Hematopoietic multipotent progenitor cell treated with erythropoietin and hydrocortisone succinate and interleukin-3 and kit ligand, for 6 days (in vitro differentiated cells): ENCODE measurements at regions not wholly inside any gene's neighbourhood (a gene's known extent, or its start where the extent isn't known, plus 50 kb on each side); places are given as distances from the start of the nearest gene placed in this dataset.
A peak's percentile ranks its signal among the peaks of the same experiment; 100 is the strongest.

ENCODE experiments used
- DNase-seq: peaks from one replicate; pipeline ENCODE4 v3.0.0-alpha.2; 2015

DNA sequence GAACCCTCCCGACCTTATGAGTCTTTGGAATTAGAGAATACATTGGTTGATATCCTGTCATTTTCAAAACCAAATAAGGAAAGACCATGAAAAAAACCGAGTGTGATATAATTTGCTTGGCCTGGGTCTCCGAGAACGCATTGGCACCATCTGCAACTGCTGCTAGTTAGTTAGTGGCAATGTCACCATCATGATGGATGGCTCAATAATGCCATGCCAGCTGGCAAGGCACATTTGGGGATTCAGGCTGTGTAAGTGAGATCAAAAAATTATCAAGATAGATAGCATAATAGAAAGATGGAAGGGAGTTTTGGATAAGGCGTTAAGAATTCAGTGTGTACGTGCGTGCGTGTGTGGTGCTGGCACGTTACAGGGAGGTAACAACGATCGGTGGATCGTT is 134.7 kb upstream of the TCERG1L start:
- no peak for DNase-seq

DNA sequence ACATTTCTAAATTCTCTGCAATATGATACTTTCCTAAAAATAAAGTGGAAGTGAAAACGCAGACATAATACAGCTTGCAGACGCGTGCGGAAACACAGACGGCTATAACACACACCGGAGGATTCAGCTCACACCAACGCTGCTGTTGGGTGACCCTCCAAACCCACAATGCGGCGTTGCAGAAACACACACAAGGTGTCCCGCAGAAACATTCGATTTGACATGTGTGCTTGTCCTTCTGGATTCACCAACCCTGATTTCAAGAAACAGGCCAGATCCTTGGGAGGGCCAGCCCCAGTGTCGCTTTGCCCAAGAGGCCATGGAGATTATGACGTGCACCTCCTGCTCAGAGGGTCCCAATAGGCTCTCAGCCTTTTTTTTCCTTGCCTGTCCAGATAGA is 136.7 kb upstream of the TCERG1L start:
- no peak for DNase-seq

DNA sequence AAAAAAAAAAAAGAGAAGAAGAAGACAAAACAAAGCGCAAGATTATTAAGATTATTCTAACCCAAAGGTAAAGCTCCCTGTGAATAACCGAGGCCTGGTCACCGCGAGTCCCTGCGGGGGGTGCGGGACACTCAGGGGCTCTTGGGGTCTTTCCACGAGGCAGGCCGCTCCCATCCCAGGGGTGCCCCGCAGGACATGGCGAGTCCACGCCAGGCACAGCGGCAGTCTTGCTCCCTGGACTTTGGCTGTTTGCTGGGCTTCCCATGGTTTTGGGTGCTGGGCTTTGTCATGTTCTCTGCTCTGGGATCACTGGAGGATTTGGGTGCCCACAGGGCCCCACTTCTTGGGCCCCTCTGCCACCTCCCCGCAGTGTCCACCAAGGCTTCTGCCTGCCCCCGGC is 137.4 kb upstream of the TCERG1L start:
- DNase-seq, result no peak

DNA sequence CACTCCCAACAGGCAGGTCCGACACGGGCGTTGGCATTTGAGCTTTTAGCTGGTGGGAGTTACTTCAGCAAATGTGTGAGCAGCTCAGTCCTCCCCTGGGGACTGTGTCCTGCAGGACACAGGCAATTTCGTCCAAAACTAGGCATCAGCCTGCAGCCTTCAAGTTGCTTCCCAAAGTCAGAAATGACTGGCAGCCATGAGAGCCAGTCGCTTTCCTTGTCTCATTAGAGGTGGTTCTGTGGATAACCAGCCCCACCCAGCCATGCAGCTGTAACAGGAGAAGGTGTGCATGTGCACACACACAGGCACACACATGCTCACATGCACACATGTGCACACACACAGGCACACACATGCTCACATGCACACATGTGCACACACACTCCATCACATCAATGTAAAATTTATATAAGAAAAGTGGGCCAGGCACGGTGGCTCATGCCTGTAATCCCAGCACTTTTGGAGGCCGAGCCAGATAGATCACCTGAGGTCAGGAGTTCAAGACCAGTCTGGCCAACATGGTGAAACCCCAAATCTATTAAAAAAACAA is 138.8 kb upstream of the TCERG1L start:
- no peak for DNase-seq

DNA sequence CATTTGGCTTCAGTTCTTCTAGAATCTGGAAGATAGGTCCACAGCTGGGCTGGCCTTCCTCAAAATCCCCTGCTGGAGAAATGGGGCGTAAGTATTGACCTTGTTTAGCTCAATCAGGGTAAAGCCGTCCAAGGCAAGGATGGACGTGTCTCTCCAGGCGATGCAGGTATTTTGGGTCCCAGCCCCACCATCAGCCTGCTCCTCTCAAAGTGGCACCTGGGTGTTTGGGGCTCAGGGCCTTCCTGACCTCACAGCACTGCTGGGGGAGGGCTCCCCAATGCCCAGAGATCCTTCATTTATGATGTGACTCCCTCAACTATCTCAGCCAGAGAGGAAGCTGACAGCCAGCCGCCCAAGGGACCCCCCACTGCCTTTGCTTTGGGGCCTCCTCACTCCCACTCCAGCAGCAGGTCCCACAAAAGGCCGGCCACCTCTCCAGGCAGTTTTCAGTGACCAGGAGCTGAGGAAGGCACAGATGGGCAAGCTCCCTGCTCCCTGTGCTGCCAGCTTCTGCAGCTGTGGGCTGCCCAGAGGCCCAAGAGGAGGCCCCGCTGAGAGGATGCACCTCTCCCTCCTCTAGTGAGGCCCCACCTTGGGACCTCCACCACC is 140.0 kb upstream of the TCERG1L start:
- no peak for DNase-seq

DNA sequence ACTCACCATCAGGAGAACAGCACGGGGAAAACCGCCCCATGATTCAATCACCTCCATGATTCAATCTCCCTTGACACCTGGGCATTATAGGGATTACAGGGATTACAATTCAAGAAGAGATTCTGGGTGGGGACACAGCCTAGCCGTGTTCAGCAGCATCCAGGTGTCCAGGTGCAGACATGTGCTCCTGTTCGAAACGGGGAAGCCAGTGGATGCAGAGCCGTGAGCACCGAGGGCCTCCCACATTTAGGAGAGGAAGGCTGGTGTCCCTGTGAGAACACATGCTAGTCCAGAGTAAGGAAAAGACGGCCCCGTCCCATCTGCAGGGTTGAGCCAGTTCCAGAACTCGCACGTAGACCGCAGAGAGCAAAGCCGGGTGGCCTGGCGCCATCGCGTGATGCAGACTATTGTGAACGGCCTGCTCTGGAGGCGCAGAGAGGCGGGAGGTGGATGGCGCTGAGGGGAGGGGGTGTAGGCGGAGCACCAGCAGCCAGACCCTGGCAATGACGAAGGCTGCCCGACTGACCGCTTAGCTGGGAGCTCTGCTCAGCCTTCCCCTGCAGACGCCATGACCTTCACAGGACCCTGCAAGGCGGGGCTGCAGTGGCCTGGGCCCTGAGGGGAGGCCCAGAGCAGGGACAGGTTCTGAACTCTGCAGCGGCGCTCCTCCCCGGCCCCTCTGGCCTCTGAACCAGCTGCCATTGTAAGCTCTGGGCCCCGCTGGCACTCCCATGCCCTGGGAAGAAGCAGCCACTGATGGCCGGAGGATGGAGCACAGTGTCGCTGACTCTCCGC is 141.6 kb upstream of the TCERG1L start:
- DNase-seq, result no peak

DNA sequence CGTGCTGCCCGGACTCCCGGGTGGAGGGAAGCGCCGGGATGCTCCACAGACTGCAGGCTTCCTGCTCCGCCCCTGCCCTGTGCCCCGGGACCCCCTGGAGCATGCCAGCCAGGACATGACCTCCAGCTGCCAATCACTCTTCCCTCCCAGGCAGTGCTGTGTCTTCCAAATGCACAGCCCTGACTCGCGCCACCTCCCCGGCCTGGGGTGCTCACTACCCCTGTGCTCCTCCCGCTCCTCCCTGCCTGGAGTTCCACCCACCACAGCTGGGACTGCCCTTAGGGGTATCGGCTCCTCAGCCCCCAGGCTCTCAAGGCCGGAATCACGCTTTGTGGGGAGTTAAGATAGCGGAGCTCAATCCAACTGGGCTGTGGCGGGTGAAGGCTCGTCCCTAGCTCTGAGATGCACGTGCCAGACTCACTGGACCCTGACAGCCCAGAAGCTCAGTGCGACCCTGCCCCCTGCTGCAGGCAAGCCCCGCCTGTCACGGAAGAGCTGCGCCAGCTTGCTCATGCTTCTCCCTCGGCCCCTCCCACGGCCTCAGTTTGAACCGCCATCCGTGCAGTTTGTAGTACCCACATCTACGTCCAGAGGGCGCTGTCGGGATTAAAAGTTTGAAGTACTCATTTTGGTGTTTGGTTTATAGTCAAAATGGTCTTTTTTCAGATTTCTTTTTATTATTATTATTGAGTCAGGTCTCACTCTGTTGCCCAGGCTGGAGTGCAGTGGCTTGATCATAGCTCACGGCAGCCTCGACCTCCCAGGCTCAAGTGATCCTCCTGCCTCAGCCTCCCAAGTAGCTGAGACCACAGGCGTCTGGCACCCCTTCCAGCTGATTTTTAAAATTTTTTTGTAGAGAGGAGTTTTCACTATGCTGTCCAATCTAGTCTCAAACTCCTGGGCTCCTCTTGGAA is 142.5 kb upstream of the TCERG1L start:
- DNase-seq, result peak; percentile 67

DNA sequence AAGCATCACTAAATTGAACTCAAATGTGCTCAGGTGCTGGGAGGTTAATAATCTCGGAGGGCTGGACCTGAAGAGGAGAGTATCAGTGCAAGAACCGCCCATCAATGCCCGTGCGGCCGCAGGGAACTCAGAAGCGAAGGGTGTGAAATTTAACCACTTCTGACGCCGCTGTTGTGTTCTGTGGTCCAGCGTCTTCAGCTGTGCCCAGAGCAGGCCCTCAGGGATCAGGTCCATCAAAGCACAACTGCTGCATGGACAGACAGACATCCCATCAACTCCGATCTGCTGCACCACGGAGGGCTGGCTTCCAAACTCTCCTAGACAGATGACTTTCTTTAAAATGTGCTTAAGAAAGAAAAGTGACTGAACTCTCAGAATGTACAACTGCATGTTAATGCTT is 144.9 kb upstream of the TCERG1L start:
- no peak for DNase-seq

DNA sequence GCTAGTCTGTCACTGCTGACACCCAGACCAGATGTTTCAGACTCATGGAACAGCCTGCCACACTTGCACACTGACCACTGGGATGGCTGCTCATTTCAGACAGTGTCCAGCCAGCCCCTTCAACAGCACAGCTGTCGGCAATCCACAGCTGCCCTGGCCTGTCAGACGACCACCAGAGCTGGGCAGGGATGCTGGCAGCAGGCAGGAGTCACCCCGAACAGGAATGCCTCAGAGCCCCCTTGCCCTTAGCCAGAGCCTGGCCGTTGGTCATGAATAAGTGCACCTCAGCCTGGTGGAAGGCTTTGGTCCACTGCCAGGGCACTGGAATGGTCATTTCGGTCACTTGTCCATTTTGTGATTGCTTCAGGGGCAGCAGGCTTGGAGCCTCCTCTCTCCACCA is 149.6 kb upstream of the TCERG1L start:
- DNase-seq, result no peak

DNA sequence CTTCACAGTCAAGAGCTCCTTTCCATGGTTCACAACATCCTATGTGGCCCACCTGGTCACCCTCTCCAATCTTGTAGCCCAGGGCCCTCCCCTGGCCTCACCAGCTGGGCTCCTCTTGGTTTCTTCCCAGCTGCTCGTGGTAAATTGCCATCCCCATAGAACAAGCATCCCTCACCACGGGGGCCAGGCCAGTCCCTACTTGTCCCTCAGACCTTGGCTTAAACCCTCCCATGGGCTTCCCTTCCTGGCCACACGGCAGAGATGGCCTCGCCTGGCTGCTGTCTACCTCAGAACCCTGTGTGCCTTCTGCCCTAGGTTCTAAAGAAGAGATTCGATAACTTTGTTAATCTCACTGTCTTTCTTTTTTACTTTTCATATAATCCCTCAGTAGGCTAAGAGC is 153.3 kb upstream of the TCERG1L start:
- no peak for DNase-seq

DNA sequence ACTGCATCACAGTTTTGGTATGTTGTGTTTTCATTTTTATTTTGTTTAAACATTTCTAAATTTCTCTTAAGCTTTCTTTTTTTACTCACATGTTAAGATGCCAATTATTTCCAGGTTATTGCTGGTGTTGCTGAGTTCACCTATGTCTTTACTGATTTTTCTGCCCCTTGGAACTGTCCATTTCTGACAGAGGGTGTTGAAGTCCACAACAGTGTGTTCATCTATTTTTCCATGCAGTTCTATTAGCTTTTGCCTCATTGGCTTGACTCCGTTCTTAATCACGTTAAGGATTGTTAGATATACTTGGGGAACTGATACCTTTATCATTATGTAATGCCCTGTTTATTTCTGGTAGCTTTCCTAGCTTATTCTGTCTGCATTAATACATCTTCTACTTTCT is 158.0 kb upstream of the TCERG1L start:
- DNase-seq, result no peak

DNA sequence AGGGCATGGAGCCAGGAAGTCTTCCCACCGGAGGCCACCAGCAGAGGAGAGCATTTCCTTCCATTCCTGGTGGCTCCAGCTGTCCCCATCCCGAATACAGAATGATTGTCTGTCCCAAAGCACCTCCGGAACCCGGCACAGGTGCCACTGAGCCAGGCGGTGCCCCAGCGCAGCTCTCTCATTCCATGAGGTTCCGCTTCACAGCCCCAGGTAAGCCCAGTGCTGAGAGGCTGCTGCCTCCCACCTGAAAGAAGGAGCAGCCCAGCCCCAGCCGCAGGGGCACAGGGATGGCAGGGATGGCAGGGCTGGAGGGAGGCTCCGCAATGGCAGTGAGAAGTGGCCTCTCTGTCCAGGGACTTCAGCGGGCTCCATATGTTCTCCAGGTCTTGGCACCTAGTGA is 162.1 kb upstream of the TCERG1L start:
- no peak for DNase-seq

DNA sequence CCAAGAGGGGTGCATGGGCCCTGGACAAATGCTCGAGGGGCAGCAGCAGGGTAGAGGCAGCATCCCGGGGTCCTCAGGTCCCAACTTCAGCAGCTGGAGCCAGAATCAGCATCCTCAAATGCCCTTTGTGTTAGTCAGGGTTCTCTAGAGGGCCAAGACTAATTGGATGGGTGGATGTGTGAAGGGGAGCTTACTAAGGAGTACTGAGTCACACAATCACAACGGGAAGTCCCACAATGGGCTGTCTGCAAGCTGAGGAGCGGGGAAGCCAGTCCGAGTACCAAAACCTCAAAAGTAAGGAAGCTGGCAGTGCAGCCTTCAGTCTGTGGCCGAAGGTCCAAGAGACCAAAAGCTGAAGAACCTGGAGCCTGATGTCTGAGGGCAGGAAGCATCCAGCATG is 162.9 kb upstream of the TCERG1L start:
- DNase-seq, result no peak

DNA sequence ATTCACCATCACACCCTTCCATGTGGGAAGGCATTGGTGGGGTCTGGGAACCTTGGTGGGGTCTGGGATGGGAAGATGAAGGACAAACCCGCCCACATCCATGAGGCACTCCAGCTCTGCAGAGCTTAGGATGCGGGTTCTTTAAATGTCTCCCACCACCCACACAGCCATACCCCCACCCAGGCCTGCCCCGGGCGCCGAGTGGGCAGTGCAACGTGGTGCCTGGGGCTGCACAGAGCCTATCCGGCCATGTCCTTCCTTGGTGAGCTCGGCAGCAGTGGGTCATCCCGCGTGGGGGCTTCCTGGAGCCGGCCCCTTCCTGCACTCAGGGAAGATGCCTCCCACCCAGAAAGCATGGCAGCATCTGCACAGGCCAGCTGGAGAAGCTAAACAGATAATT is 163.5 kb upstream of the TCERG1L start:
- no peak for DNase-seq

DNA sequence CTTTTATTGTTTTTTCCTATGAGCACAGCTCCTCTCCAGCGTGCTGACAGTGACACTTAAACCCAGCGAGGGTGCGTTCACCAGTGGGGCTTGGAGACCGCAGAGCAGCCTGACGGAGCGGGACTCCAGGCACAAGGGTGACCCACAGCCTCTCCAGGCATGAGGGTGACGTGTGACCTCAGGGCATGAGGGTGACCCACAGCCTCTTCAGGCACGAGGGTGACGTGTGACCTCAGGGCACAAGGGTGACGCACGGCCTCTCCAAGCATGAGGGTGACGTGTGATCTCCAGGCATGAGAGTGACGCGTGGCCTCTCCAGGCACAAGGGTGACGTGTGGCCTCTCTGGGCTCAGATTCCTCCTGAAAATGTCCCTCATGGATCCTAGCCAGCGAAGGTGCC is 164.3 kb upstream of the TCERG1L start:
- DNase-seq, result no peak

DNA sequence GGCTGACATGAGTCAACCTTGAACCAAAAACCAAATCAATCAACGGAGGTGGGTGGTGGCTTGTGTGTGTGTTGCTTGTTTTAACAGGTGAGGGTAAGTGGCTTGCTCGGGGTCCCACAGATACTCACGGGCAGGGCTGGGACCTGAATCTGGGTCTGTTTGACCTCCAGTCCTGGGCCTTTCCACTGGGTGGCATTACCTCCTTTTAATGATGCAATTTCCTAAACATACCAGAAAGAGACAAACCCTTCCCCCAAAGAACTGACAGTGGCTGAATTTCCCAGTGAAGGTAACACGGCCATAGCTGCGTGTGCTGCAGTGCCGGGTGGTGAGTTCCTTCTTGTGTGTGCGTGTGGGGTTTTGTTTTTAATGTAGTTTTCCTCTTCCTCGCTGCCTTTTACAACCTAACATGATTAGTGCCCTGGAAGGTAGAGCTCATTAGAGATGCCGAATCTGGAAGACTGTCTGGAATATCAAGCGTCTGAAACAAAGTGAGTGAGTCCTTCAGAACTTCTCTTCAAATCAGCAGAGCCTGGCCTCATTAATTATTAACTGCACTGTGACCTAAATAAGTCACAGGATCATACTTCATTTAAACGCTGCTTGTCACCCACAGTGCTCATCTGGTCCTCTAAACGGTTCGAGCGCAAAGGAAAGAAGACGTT is 166.1 kb upstream of the TCERG1L start:
- no peak for DNase-seq

DNA sequence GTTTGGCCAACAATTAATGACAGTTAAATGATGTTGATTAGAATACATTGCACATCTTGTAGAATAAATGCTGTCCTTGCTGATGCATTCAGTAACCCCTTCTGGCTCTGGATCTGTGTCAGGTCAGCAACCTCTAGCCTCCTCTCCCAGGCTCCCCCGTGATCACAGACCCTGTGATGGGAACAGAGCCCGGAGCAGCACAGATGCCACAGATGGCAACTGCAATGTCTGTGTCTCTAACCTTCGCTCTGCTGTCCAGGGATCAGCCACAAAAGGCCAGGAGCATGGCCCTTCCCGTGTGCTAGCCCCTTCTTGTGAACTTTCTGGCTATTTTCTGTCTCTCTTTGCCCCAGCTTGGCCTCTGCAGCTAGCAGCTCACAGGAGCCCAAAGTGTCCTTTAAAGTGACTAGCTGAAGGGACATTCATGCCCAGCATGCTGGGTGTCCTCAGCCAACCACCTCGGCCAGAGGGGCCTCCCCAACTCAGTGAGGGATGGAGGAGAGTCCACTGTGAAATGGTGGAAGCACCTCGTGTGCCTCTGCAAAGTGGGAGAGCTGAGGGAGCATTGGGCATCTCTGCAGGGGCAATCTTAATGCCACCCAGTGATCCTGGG is 167.0 kb upstream of the TCERG1L start:
- no peak for DNase-seq

DNA sequence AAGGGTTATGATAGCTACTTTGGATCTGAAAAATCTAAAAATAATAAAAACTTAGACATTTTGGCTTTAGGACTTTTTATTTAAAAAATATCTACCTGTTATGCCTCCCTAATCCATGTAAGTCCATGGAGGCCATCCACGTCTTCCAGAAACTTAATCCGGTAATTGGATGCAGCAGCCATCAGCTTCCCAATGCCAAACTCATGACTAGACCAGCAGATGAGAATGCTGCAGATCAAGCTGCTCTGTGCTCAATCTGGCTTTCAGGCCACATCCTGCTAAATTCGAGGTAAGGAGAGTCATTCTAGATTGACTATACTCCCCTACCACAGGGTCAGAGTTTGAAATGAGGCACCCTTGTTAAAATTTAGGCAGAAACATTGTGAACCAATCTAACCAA is 168.5 kb upstream of the TCERG1L start:
- no peak for DNase-seq

DNA sequence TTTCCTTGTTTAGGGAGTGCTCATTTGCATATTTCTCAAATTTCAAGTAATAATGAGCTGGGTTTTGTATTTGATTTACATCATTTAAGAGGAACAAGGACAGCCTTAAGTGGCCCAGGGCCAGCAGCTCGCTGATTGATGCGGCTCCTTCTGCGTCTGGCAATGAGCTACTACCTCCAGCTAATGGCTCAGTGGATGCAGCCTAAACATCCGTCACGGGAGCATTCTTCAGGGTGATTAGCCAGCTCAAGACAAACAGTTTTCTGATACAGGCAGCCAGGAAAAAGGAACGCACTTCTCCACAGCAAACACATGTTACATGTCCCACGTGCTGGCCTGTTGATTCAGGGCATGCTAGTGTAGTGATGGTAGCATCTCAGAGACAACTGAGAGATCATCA is 169.3 kb upstream of the TCERG1L start:
- DNase-seq, result no peak

DNA sequence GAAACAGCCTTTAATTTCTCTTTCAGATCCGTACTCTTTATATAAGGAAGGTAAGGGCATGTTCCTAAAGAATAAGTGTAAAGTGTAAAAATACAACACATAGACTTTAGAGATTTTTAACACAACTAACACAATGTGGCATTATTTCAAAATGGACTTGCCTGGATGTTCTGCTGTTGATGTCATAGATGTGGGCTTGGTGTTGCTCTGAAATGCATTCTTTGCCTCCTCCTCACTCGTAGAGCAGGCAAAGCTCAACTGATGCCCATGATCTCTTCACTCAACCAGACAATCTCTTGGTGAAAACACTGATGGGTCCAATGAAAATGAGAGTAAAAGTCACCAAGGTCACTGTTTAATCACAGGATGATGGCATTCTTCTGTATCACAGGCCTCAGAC is 174.2 kb upstream of the TCERG1L start:
- DNase-seq, result no peak

DNA sequence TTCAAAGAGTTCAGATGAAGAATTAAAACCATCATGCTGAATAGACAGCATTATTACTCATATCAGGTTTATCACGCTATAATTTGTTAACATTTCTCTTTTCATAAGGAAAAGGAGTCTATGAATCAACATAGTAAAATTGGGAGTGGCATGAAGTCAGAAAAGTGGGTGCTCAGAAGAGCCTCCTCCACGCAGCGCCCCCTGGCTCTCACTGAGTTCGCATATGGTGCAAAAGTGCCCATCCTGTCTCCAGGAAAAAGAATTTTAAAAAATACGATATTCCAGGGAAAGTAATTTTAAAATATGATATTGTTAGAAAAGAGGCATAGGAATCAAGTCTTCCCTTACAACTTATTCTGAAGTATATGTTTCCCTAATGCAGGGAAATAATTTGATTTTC is 176.3 kb upstream of the TCERG1L start:
- DNase-seq, result no peak

DNA sequence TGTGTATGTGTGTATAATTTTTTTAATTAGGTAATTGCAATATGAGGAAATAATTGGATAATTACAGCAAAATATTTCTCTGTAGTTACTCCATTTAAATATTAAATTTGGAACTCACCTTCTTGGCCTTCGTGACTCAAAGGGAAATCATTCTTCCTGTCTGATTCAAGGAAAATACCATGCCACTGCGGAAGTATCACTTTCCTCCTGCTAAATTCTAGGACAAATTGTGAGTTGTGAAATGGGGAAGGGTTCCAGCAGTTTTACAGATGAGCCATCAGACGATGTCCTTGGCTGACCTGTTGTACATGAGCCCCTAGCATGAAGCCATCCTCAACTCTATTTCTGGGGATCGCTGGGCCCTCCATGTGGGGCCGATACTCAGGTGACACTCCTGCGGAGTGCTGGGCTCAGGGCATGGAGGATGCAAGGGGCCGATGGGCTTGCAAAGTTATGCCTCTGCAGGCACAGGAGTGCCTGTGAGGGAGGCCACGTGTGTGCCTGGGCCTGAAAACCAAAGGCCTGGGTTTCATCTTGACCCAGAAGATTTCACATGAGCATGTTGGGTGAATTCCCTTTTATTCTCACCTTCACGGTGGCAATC is 179.6 kb upstream of the TCERG1L start:
- DNase-seq, result no peak
